Epithelial cell of esophagus (primary cell): ENCODE measurements at regions not wholly inside any gene's neighbourhood (a gene's known extent, or its start where the extent isn't known, plus 50 kb on each side); places are given as distances from the start of the nearest gene placed in this dataset.

Experiments
- DNase-seq: peaks from one replicate; pipeline ENCODE4 v3.0.0; 2010; ENCODE audit warnings: low read depth
- H3K4me3 ChIP-seq: 2 replicates; pipeline ENCODE4 v1.5.1; 2011; ENCODE audit warnings: mild to moderate bottlenecking, low read length, control low read depth
- TF ChIP-seq, protein P1 (sequence below): IDR thresholded peaks from 2 replicates; pipeline ENCODE4 v1.5.1; 2011; ENCODE audit warnings: low read depth, mild to moderate bottlenecking, low read length, control low read depth, inconsistent platforms; ENCODE audit not compliant: insufficient read depth; ENCODE audit errors: missing control alignments

DNA sequence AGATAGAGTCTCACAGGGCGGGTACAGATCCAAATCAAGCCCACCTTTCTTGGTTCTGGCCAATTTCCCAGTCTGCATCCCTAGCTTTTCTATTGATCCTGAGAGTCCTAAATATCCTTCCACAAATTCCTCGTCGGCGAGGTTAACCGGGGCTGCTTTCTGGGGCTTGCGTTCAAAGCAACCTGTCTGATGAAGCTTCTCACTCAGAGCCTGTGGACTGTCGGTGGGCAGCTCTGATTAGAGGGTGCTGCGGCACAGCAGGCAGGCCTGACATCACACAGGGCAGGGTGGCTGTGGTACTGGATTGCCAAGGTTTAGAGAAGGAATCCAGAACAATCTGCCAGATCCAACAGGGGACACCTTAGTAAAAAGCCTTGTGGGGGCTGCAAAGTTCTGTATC is 338.0 kb upstream of the ZMIZ1 start:
- no peak overlapping the region for H3K4me3 ChIP-seq
- TF ChIP-seq, protein P1, sequence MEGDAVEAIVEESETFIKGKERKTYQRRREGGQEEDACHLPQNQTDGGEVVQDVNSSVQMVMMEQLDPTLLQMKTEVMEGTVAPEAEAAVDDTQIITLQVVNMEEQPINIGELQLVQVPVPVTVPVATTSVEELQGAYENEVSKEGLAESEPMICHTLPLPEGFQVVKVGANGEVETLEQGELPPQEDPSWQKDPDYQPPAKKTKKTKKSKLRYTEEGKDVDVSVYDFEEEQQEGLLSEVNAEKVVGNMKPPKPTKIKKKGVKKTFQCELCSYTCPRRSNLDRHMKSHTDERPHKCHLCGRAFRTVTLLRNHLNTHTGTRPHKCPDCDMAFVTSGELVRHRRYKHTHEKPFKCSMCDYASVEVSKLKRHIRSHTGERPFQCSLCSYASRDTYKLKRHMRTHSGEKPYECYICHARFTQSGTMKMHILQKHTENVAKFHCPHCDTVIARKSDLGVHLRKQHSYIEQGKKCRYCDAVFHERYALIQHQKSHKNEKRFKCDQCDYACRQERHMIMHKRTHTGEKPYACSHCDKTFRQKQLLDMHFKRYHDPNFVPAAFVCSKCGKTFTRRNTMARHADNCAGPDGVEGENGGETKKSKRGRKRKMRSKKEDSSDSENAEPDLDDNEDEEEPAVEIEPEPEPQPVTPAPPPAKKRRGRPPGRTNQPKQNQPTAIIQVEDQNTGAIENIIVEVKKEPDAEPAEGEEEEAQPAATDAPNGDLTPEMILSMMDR = no peak
- no peak for DNase-seq

DNA sequence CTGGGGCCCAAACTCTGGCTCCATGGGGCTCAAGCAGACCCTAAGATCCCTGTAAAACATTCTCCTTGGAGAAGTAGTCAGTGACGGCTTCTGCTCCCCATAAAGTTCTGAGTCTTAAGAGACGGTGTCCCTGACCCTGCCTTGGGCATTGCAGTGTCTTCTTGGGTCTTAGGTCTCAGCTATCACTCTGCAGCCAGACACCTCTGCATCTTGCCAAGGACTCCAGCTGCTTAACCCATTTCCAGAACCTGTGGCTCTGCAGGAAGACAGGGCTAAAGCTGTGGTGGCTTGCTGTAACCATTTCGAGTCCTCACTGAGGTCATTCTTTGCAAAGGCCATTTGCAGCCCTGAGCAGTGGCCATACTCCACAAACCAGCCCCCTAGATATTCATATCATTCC is 337.1 kb upstream of the ZMIZ1 start:
- TF ChIP-seq, protein P1 = no peak

GRCh38 chr10:78732381-78732780 is 336.4 kb upstream of the ZMIZ1 start:
- TF ChIP-seq, protein P1 = no peak
- DNase-seq = no peak
- no peak overlapping the region for H3K4me3 ChIP-seq

More for the DNA sequence above, 337.1 kb upstream of the ZMIZ1 start:
- H3K4me3 ChIP-seq = no peak overlapping the region
- DNase-seq = no peak

DNA sequence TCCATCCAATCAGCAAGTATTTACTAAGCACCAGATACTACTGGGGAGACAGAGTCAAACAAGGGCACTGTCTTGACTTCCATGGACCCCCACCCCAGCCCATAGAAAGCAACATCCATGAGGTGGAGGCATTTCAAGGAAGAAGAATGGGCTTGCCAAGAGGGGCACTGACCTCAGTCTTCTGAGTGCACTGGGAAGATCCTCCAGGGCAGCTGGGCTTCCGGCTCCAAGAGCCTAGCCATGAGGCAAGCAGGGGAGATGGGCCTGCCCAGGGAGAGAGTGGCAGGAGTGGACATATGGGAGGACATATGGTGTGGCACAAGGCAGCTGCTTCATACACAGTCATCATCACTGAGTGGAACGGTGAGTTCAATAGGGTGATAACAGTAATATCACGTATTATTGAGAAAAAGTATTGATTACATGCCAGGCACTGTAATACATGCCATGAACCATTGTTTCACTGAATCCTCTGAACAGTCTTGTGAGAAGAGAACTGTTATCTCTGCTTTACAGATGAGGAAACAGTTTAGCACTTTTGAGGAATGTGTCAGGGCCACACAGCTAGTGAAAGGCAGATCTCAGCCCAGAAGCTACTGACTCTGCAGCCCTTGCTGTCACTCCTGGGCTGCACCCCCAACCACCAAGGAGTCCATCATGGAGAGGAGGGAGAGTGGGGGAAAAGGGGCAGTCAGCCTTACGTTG is 331.7 kb upstream of the ZMIZ1 start:
- no peak overlapping the region for H3K4me3 ChIP-seq
- TF ChIP-seq, protein P1 = no peak
- no peak for DNase-seq

GRCh38 chr10:78737883-78738856 is 330.6 kb upstream of the ZMIZ1 start:
- no peak for DNase-seq
- TF ChIP-seq, protein P1 = no peak
- H3K4me3 ChIP-seq = no peak overlapping the region

GRCh38 chr10:78738861-78739260 is 329.9 kb upstream of the ZMIZ1 start:
- TF ChIP-seq, protein P1 = no peak
- H3K4me3 ChIP-seq = no peak overlapping the region
- DNase-seq = no peak
